ENCODE measurements at regions not wholly inside any gene's neighbourhood (a gene's known extent, or its start where the extent isn't known, plus 50 kb on each side); places are given as distances from the start of the nearest gene placed in this dataset.
"Not testable (repeated sequence)": the region's sequence is repeated elsewhere in the genome, so short reads cannot be mapped to it uniquely, and the experiment has no call there.

DNA sequence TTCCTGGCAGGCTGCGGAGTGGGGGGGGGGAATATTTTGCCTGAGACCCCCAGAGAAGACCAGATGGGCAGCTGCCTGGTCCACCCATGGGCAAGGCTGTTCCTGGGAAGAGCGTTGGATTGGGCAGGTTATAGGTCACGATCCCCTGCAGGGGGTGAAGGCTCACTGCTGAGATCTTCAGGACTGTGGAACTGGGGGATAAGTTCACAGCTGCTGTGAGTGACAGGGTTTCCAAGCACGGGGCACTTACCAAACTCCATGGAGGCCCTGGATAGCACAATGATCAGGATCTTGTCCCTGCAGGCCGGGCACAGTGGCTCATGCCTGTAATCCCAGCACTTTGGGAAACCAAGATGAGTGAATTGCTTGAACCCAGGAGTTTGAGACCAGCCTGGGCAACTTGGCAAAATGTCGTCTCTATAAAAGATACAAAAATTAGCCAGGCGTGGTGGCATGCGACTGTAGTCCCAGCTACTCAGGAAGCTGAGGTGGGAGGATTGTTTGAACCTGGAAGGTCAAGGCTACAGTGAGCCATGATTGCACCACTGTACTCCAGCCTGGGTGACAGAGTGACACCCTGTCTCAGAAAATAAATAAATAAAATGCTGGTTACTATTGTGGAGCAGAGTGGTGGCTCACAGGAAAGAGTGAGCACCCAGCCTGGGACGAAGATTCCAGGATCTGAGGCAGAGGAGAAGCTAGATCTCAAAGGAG is 68.0 kb upstream of the HELT start:
- DNase-seq, result no peak

DNA sequence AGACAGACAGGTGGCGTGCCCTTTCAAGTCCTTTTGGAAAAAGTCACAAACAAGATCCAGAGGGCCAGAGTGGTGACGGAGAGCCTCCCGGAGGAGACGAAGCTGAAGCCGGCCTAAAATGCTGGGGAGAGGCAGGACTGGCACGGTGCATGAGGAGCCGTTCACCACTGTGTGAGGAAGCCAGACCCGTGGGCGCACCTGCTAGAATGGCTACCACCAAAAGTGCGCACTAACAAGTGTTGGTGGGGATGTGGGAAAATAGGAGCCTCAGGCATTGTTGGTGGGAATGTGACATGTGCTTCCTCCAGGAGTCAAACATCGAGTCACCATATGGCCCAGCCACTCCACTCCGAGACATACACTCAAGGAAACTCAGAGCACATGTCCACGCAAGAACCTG is 67.4 kb upstream of the HELT start:
- DNase-seq, result no peak

DNA sequence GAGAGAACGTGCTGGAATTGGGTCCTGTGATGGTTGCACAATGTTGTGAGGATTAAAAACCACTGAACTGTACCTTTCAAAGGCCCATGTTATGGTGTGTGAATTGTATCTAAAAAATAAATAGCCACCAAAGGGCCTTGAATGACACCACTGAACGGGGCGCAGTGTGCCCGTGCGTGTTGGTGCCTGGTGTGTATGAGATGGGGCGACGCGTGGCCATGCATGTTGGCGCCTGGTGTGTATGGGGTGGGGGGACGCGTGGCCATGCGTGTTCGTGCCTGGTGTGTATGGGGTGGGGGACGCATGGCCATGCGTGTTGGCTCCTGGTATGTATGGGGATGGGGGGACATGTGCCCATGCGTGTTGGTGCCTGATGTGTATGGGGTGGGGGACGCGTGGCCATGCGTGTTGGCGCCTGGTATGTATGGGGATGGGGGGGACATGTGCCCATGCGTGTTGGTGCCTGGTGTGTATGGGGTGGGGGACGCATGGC is 66.6 kb upstream of the HELT start:
- no peak for DNase-seq

DNA sequence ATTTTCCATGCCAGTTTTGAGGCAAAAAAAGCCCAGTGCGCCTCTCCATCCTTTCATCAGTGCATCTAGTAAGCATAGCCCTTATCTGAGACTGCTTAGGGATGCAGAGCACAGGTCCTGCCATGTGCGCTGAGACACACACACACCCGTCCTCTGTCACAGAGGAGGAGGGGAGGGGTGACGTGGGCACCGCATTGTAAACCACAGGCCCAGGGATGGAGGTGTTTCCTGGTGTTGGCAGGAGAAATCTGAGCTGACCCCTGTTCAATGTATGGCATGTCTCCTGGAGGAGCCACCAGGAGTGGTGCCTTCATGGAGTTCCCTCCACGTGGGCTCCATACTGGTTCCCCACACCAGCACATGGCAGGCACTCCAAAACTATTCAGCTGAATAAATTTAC is 65.8 kb upstream of the HELT start:
- no peak for DNase-seq

DNA sequence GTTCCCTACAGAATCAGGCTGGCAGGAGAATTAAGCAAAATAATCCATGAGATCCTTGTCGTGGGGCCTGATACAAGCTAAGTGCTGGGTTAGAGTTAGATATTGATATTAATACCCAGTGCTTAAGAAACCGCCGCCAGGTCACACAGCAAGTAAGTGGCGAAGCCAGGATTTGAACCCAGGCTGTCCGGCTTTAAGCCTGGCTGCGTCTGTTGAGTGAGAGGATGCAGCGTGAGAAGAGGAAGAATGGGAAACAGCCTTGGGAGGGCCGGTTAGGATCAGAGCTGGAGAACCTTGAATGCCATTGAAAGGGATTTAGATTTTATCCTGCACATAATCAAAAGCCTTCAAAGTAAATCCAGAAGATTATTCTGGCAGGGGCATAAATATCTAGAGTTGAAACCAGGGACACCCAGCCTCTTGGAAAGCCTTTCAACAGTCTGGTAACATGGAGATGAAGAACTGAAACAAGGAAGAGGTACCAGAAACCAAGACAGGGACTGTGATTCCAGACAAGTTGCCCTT is 64.8 kb upstream of the HELT start:
- DNase-seq, result no peak

DNA sequence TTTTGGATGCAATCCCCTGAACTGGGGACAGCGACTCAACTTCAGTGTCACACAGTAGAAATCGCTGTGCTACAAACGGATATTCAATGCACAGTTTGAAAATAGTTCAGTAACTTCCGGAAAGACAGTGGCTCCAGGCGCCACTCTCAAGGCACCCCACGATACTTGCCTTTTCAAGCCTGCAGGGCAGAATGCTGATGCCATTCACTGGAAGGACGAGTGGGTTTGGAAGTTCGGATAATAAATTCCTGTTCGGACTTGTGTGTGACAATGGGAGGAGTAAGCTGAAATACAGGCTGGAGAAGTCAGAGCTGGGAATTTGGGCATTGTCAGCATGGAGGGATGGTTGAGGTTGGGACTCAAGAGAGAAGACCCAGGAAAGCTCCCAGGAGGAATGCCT is 64.3 kb upstream of the HELT start:
- no peak for DNase-seq

DNA sequence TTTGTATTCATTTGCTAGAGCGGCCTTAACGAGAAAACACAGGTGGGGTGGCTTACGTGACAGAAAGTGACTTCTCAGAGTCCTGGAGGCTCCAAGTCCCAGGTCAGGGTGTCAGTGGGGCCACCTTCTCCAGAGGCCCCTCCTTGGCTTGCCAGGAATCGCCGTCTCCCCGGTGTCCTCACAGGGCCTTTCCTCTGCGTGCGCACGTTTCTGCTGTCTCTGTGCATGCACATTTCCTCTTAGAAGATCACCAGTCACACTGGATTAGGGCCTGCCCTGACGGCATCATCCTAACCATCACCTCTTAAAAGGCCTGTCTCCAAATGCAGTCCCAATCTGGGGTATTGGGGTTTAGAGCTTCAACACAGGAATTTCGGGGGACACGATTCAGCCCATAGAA is 63.8 kb upstream of the HELT start:
- no peak for DNase-seq

DNA sequence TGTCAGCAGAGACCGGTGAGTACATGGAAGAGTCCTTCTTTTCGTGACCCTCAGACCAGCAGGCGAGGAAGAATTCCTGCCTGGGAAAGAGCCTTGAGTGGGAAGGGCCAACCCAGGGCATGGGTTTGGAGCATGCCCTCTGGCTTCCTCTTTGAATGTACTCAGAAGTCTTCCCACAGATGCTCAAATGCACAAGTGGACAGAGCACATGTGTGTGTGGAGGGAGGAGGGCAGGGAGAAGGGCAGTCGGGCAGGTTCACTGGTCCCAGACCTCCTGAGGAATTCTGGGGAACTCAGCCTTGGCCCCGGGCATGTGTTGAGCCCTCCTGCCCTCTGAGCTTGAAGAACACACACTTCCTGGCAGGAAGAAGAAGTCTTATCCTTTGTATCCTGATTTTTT is 63.2 kb upstream of the HELT start:
- DNase-seq, result no peak

DNA sequence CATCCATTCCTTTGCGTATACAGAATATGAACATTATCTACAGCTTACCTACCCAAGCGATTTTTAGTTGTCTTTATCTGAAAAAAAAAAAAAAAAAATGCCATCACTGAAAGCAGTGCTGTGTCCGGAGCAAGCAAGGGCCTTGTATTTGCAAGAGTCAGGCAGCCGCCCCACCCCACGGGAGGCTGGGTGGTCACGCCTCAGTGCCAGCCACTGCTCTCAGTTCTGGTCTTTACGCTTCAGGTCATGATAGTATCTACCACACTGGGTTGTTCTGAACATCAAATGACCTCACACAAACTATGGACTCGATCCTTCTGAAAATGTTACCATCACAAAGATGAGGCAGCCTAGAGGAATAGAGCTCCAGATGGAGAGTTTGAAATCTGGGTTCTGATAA is 62.7 kb upstream of the HELT start:
- DNase-seq, result no peak

DNA sequence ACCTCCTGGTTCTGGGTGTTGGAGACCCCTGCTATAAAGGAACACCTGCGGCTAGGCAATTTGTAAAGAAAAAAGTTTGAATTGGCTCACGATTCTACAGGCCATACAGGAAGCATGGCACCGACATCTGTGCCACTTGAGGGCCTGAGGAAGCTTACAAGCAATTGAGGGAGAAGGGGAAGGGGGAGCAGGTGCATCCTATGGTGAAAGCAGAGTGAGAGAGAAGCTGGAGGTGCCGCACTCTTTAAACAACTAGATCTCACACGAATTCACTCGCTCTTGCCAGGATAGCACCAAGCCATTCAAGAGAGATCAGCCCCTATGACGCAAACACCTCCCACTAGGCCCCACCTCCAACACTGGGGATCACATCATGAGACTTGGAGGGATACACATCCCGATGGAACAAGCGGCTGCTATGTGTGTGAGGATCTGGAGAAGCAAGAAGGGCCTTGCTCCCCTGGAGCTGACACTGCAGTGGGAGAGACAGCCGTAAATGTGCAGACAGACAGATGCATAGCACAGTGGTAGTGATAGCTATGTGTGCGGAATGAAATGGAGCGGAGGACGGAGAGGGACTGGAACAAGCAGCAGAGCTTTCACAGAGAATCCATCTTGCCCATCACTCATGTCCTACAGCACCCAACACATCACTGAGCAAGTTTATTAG is 60.7 kb upstream of the HELT start:
- DNase-seq, result no peak

DNA sequence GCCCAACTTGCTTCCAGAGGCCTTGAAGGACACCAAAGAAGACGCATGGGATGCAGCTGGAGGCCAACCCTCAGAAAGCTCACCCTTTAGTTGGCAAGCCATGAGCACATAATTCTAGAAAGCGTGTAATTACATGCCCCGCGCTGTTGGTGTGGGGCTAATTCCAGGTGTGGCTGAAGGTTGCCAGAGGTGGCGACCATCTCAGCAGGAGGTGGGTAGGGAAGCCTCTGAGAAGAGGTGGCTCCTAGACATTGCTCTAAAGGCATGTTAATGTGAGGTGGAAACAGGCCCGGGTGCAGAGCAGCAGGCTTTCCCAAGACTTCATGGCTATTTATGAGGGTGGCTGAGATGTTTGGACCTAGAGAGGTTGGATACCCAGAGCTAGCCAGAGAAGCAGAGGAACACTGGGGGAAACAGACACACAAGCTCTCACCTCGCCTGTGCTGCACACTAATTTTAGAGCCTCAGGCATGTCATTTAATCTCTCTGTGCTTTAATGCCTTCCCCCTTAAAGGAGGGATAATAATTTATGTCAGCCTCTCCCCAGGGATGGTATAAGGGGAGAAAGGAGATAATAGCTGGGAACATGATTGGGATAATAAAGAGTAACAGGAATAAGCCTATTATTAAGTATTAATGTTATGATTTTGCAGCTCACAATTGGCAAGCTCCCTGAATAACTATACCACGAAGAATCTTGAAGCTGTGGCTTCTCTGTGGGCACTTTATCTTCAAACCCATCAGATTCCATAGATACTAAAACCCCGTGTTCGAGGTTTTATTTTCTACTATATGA is 60.0 kb upstream of the HELT start:
- no peak for DNase-seq

DNA sequence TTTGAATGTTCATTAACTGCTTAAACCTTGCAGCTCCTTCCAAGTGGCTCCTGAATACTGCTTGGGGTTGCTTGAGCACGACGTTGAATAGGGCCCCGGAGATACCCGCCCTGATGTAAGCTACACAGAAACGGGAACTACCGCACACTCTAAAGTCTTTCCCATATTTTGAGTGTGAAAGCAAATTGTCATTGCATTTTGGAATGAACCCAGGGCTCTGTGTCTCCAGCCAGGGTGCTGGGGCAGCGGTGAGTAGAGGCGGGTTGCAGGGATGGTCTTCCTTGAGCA is 59.4 kb upstream of the HELT start:
- no peak for DNase-seq

DNA sequence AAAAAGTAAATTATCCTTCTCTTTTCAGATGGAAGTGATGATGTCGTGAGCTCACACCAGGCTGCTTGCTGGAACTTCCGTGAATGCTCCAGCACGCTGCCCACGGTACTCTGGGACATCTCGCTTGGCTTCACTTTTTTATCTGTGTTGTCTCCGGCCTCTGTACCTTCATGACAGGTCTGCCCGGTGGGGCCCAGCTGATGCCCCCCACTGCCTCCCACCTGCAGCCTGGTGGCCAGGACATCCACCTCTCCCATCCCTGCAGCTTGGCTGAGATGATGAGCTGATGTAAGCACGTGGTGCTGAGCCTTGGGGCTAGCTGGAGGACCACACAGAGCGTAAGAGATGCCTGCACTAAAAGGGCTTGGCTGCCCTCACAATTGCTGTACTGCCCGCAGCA is 59.0 kb upstream of the HELT start:
- DNase-seq, result no peak

DNA sequence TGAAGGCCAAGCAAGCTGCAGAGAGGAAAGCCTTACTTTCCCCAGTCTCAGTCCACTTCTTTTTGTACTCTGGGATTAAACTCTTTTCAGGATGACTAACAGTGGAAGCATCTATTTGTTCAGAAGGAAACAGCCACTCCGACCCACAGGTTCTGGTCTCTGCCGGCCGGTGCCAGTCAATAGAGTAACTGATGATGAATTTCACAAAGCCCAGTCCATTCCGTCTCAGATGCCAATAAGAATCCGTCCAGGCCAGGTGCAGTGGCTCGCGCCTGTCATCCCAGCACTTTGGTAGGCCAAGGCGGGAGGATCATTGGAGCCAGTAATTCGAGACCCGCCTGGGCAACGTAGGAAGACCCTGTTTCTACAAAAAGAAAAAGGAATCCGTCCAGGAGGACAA is 58.5 kb upstream of the HELT start:
- DNase-seq, result no peak

DNA sequence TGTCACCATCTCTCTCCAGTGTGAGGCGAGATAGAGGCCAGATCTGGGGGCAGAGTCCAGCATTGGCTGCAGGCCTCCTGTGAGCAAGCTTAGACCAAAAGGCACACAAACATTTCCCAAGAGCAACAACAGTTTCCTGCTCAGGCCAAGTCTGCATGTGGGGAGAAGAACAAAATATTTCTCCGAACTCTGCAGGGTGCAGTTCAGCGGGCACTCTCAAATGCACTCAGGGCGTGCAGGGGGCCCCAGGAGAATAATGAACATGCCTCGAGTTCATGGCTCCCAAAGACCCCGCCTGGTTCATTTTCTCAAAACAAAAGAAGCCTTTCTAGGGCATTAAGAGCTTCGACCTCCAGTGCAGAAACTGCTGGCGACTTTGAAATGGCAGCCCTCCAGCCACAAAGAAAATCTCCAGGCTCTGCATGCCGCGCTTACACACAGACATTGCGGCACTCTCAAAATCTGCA is 57.8 kb upstream of the HELT start:
- no peak for DNase-seq

DNA sequence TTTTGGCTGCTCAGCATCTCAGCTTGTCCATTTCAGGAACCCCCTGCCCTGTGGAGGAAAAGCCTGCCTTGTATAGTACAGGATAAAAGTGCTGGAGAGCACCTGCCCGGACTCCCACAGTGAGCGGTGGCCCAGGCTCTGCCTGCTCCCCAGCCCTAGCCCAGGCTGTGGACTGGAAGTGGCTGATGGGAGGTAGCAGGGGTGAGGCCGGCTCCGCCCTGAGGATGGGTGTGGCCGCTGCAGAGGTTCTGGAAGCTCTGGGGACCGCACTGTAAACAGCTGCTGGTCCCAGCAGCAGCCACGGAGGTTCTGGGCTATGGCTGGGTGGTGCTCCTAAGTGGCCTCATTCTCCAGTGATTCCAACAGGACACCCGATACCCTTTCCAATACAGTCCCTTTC is 56.6 kb upstream of the HELT start:
- peak; percentile 9 for DNase-seq

DNA sequence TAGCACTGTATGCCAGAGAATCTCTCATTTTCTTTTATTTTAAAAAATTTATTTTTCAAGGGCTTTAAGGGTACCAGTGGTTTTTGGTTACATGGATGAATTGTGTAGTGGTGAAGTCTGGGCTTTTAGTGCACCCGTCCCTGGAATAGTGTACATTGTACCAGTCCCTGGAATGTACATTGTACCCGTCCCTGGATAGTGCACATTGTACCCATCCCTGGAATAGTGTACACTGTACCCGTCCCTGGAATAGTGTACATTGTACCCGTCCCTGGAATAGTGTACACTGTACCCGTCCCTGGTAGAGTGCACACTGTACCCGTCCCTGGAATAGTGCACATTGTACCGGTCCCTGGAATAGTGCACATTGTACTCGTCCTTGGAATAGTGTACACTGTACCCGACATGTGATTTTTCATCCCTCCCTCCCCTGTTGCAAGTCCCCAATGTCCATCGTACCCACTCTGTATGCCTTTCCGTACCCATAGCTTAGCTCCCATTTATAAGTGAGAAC is 56.1 kb upstream of the HELT start:
- no peak for DNase-seq

DNA sequence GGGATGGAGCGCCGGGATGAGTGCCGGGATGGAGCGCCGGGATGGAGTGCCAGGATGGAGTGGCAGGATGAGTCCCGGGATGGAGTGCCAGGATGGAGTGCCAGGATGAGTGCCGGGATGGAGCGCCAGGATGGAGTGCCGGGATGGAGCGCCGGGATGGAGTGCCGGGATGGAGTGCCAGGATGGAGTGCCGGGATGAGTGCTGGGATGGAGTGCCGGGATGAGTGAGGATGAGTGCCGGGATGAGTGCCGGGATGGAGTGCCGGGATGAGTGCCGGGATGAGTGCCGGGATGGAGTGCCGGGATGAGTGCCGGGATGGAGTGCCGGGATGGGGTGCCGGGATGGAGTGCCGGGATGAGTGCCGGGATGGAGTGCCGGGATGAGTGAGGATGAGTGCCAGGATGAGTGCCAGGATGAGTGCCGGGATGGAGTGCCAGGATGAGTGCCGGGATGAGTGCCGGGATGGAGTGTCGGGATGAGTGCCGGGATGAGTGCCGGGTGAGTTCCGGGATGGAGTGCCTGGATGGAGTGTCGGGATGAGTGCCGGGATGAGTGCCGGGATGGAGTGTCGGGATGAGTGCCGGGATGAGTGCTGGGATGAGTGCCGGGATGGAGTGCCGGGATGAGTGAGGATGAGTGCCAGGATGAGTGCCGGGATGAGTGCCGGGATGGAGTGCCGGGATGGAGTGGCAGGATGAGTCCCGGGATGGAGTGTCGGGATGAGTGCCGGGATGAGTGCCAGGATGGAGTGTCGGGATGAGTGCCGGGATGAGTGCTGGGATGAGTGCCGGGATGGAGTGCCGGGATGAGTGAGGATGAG is 52.9 kb upstream of the HELT start:
- not testable (repeated sequence) for DNase-seq

DNA sequence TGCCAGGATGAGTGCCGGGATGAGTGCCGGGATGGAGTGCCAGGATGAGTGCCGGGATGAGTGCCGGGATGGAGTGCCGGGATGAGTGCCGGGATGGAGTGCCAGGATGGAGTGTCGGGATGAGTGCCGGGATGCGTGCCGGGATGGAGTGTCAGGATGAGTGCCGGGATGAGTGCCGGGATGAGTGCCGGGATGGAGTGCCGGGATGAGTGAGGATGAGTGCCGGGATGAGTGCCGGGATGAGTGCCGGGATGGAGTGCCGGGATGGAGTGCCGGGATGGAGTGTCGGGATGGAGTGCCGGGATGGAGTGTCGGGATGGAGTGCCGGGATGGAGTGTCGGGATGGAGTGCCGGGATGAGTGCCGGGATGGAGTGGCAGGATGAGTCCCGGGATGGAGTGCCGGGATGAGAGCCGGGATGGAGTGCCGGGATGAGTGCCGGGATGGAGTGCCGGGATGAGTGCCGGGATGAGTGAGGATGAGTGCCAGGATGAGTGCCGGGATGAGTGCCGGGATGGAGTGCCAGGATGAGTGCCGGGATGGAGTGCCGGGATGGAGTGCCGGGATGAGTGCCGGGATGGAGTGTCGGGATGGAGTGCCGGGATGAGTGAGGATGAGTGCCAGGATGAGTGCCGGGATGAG is 52.1 kb upstream of the HELT start:
- not testable (repeated sequence) for DNase-seq

DNA sequence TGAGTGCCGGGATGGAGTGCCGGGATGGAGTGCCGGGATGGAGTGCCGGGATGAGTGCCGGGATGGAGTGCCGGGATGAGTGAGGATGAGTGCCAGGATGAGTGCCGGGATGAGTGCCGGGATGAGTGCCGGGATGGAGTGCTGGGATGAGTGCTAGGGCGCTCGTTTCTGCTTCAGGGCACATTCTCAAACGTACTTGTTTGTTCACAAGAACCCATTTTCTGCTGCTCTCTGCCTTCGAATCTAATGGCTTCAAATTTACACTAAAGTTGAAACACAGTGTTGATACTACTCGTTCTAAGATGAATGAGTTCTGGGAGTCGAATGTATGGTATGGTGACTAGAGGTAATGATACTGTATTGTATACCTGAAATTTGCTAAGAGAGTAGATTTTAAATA is 50.6 kb upstream of the HELT start:
- DNase-seq, result not testable (repeated sequence)

DNA sequence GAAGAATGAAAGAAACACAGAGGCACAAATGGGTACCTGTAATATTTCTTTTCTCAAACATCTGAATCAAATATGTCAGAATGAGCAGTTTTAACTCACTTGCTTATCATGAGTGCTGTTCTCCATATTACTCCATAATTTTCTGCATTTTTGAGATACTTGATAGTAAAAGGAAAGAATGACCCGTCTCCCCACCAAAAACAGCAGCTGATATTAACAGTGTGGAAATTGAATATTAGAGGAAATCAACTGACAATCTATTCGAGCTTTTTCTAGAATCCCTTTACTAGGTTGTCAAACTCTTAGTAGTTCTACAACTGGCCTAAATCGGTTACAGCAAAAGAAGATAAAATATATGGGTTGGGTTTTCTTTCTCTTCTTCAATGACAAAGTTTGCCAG is 49.9 kb upstream of the HELT start:
- no peak for DNase-seq
